ENCODE measurements at regions not wholly inside any gene's neighbourhood (a gene's known extent, or its start where the extent isn't known, plus 50 kb on each side); places are given as distances from the start of the nearest gene placed in this dataset.

GRCh38 chr19:31742249-31742648 is 393.0 kb upstream of the TSHZ3 start:
- intact Hi-C loops (cut with DNase I) = no loop called here
- no peak for DNase-seq

- no peak for DNase-seq
- intact Hi-C loops (cut with DNase I) = no loop called here
Observed at GRCh38 chr19:31745731-31746130, 396.5 kb upstream of the TSHZ3 start.

- intact Hi-C loops (cut with DNase I) = no loop called here
- no peak for DNase-seq
Observed at GRCh38 chr19:31749231-31749630, 400.0 kb upstream of the TSHZ3 start.

GRCh38 chr19:31759359-31759758 is 410.1 kb upstream of the TSHZ3 start:
- DNase-seq = no peak
- intact Hi-C loops (cut with DNase I) = no loop called here

GRCh38 chr19:31761281-31761913 is 412.2 kb upstream of the TSHZ3 start:
- no peak for DNase-seq
- intact Hi-C loops (cut with DNase I) = no loop called here

GRCh38 chr19:31770223-31770622 is 421.0 kb upstream of the TSHZ3 start:
- intact Hi-C loops (cut with DNase I) = no loop called here
- DNase-seq = no peak

GRCh38 chr19:31772915-31773314 is 423.7 kb upstream of the TSHZ3 start:
- intact Hi-C loops (cut with DNase I) = no loop called here
- no peak for DNase-seq

GRCh38 chr19:31781542-31781941 is 432.3 kb upstream of the TSHZ3 start:
- DNase-seq = no peak
- intact Hi-C loops (cut with DNase I) = no loop called here

GRCh38 chr19:31783592-31783991 is 434.4 kb upstream of the TSHZ3 start:
- no peak for DNase-seq
- intact Hi-C loops (cut with DNase I) = no loop called here

GRCh38 chr19:31784671-31785101 is 435.4 kb upstream of the TSHZ3 start:
- intact Hi-C loops (cut with DNase I) = no loop called here
- DNase-seq = no peak

- intact Hi-C loops (cut with DNase I) = no loop called here
- DNase-seq = no peak
Observed at GRCh38 chr19:31801611-31802010, 452.4 kb upstream of the TSHZ3 start.

- DNase-seq = no peak
- intact Hi-C loops (cut with DNase I) = no loop called here
Observed at GRCh38 chr19:31803835-31804446, 454.7 kb upstream of the TSHZ3 start.

GRCh38 chr19:31804668-31805067 is 455.4 kb upstream of the TSHZ3 start:
- no peak for DNase-seq
- intact Hi-C loops (cut with DNase I) = no loop called here

GRCh38 chr19:31810536-31811109 is 461.4 kb upstream of the TSHZ3 start:
- intact Hi-C loops (cut with DNase I) = no loop called here
- no peak for DNase-seq

GRCh38 chr19:31817971-31818797 is 468.9 kb upstream of the TSHZ3 start:
- intact Hi-C loops (cut with DNase I) = no loop called here
- DNase-seq = no peak

- DNase-seq = no peak
- intact Hi-C loops (cut with DNase I) = no loop called here
Observed at GRCh38 chr19:31818798-31819105, 469.5 kb upstream of the TSHZ3 start.

GRCh38 chr19:31819837-31820236 is 470.6 kb upstream of the TSHZ3 start:
- intact Hi-C loops (cut with DNase I) = no loop called here
- DNase-seq = no peak

GRCh38 chr19:31821346-31821745 is 472.1 kb upstream of the TSHZ3 start:
- no peak for DNase-seq
- intact Hi-C loops (cut with DNase I) = no loop called here

GRCh38 chr19:31825134-31826094 is 476.2 kb upstream of the TSHZ3 start:
- no peak for DNase-seq
- intact Hi-C loops (cut with DNase I) = no loop called here

GRCh38 chr19:31826325-31826724 is 477.1 kb upstream of the TSHZ3 start:
- DNase-seq = no peak
- intact Hi-C loops (cut with DNase I) = no loop called here

All from posterior cingulate gyrus (tissue), 11 donors.